ENCODE measurements at regions not wholly inside any gene's neighbourhood (a gene's known extent, or its start where the extent isn't known, plus 50 kb on each side); places are given as distances from the start of the nearest gene placed in this dataset.

- no peak for TF ChIP-seq CTCF (IDR thresholded peaks at IDR 0.05)
- TF ChIP-seq POLR2A (IDR thresholded peaks at IDR 0.05) = no peak
Observed at GRCh38 chrX:63417649-63418048, 66.5 kb upstream of the SPIN4 start.
